SU-DHL-6 (cell line): ENCODE measurements at regions not wholly inside any gene's neighbourhood (a gene's known extent, or its start where the extent isn't known, plus 50 kb on each side); places are given as distances from the start of the nearest gene placed in this dataset.

Experiments
- H2AFZ ChIP-seq: fragments of 200-600 bp; sonication (generic); 2 replicates; pipeline ENCODE4 v1.6.1; 2014; ENCODE audit warnings: low read depth, mild to moderate bottlenecking, moderate library complexity, mixed read lengths, antibody characterized with exemption, low read length; ENCODE audit not compliant: severe bottlenecking
- H3F3A ChIP-seq: fragments of 200-600 bp; shearing (Covaris generic); 2 replicates; pipeline ENCODE4 v1.6.0; 2016; ENCODE audit warnings: antibody characterized with exemption, mild to moderate bottlenecking; ENCODE audit not compliant: insufficient read depth
- H3K27ac ChIP-seq: fragments of 200-600 bp; sonication (generic); 2 replicates; pipeline ENCODE4 v1.5.1; 2016; ENCODE audit warnings: low read depth, mild to moderate bottlenecking, low read length, moderate library complexity, mixed read lengths
- H3K27me3 ChIP-seq: fragments of 200-600 bp; sonication (generic), shearing (Covaris generic); 2 replicates; pipeline ENCODE4 v1.6.0; 2014; ENCODE audit warnings: mild to moderate bottlenecking, low read length
- H3K36me3 ChIP-seq: fragments of 200-600 bp; sonication (generic); 2 replicates; pipeline ENCODE4 v1.6.1; 2014; ENCODE audit warnings: mild to moderate bottlenecking, low read length, mixed read lengths
- H3K4me2 ChIP-seq: fragments of 300-600, 200-600 bp; shearing (Covaris generic), sonication (generic); 2 replicates; pipeline ENCODE4 v1.6.0; 2014; ENCODE audit warnings: low read length, low read depth, mild to moderate bottlenecking; ENCODE audit not compliant: poor library complexity, severe bottlenecking
- H3K4me3 ChIP-seq: fragments of 200-600 bp; sonication (generic); 2 replicates; pipeline ENCODE4 v1.5.1; 2014; ENCODE audit warnings: antibody characterized with exemption, low read length, mild to moderate bottlenecking, mixed read lengths; ENCODE audit not compliant: insufficient read depth, poor library complexity, severe bottlenecking
- H3K79me2 ChIP-seq: fragments of 200-600 bp; sonication (generic); 2 replicates; pipeline ENCODE4 v1.6.1; 2014; ENCODE audit warnings: mild to moderate bottlenecking, low read length, moderate library complexity; ENCODE audit not compliant: insufficient read depth
- H3K9ac ChIP-seq: fragments of 200-600 bp; sonication (generic); 2 replicates; pipeline ENCODE4 v1.7.0; 2014; ENCODE audit warnings: mild to moderate bottlenecking, low read length
- H3K9me2 ChIP-seq: fragments of 200-600 bp; sonication (generic); replicated peaks from 2 replicates; pipeline ENCODE4 v1.6.1; 2014; ENCODE audit warnings: low read length; ENCODE audit not compliant: insufficient read depth
- H3K9me3 ChIP-seq: fragments of 200-600 bp; sonication (generic); 2 replicates; pipeline ENCODE4 v1.6.1; 2014; ENCODE audit warnings: low read length, mixed read lengths; ENCODE audit not compliant: insufficient read depth
- H4K20me1 ChIP-seq: fragments of 200-600 bp; sonication (generic); 2 replicates; pipeline ENCODE4 v1.6.1; 2014; ENCODE audit warnings: low read depth, mild to moderate bottlenecking, antibody characterized with exemption, low read length, moderate library complexity, mixed read lengths
- CTCF ChIP-seq: fragments of 200-600 bp; sonication (generic); IDR thresholded peaks from one replicate; pipeline ENCODE4 v1.5.1; 2017; ENCODE audit warnings: antibody characterized with exemption, mild to moderate bottlenecking, low read length, moderate library complexity; ENCODE audit not compliant: insufficient read depth, poor library complexity, severe bottlenecking
- EZH2phosphoT487 ChIP-seq: fragments of 200-600 bp; sonication (generic), shearing (Covaris generic); conservative IDR thresholded peaks from 2 replicates; pipeline ENCODE4 v1.6.1; 2018; ENCODE audit warnings: mild to moderate bottlenecking, antibody characterized with exemption, low read length, moderate library complexity, mixed read lengths

- Histone ChIP-seq H3K9ac (no peak overlapping the region), H3K79me2 (no peaks in the 10 kb centered on the region), H3K27ac (no peak overlapping the region), H3K4me3 (no peak overlapping the region), H3K4me2 (no peak overlapping the region), H3F3A (no peaks in the 10 kb centered on the region), H3K9me2 (no peaks in the 10 kb centered on the region), H3K36me3 (no peaks in the 10 kb centered on the region), H2AFZ (no peak overlapping the region), H3K27me3 (no peaks in the 10 kb centered on the region), H4K20me1 (no peaks in the 10 kb centered on the region), H3K9me3 (no peaks in the 10 kb centered on the region)
- TF ChIP-seq EZH2phosphoT487 (no peak), CTCF (no peak)
Observed at GRCh38 chr5:97452646-97453045, 269.6 kb upstream of the RIOK2 start.

GRCh38 chr5:97453263-97453662, 270.2 kb upstream of the RIOK2 start:
- H3K27ac ChIP-seq = no peak overlapping the region
- H2AFZ ChIP-seq = no peak overlapping the region
- no peaks in the 10 kb centered on the region for H3K36me3 ChIP-seq
- H3K4me3 ChIP-seq = no peak overlapping the region
- no peaks in the 10 kb centered on the region for H4K20me1 ChIP-seq
- TF ChIP-seq EZH2phosphoT487 (no peak), CTCF (no peak)
- H3K79me2 ChIP-seq = no peaks in the 10 kb centered on the region
- H3K9ac ChIP-seq = no peak overlapping the region
- H3K9me3 ChIP-seq = no peaks in the 10 kb centered on the region
- H3K27me3 ChIP-seq = no peaks in the 10 kb centered on the region
- H3K9me2 ChIP-seq = no peaks in the 10 kb centered on the region
- H3F3A ChIP-seq = no peaks in the 10 kb centered on the region
- H3K4me2 ChIP-seq = no peak overlapping the region

GRCh38 chr5:97454015-97454414, 271.0 kb upstream of the RIOK2 start:
- no peaks in the 10 kb centered on the region for H3K9me2 ChIP-seq
- TF ChIP-seq EZH2phosphoT487 = no peak
- TF ChIP-seq CTCF = no peak
- H3K4me3 ChIP-seq = no peak overlapping the region
- H4K20me1 ChIP-seq = no peaks in the 10 kb centered on the region
- H3K4me2 ChIP-seq = no peak overlapping the region
- H3F3A ChIP-seq = no peaks in the 10 kb centered on the region
- no peak overlapping the region for H3K27ac ChIP-seq
- no peaks in the 10 kb centered on the region for H3K27me3 ChIP-seq
- no peak overlapping the region for H3K9ac ChIP-seq
- H3K79me2 ChIP-seq = no peaks in the 10 kb centered on the region
- H3K36me3 ChIP-seq = no peaks in the 10 kb centered on the region
- H2AFZ ChIP-seq = no peak overlapping the region
- H3K9me3 ChIP-seq = no peaks in the 10 kb centered on the region

- Histone ChIP-seq H3K27ac (no peak overlapping the region), H2AFZ (no peak overlapping the region), H3K27me3 (no peaks in the 10 kb centered on the region), H3K9me3 (no peaks in the 10 kb centered on the region), H3K9ac (no peak overlapping the region), H3K79me2 (no peaks in the 10 kb centered on the region), H3K36me3 (no peaks in the 10 kb centered on the region), H4K20me1 (no peaks in the 10 kb centered on the region), H3F3A (no peaks in the 10 kb centered on the region), H3K4me2 (no peak overlapping the region), H3K9me2 (no peaks in the 10 kb centered on the region), H3K4me3 (no peak overlapping the region)
- TF ChIP-seq CTCF = no peak
- TF ChIP-seq EZH2phosphoT487 = no peak
Observed at GRCh38 chr5:97455996-97456395, 272.9 kb upstream of the RIOK2 start.
